GM18505 (cell line): ENCODE measurements at regions not wholly inside any gene's neighbourhood (a gene's known extent, or its start where the extent isn't known, plus 50 kb on each side); places are given as distances from the start of the nearest gene placed in this dataset.

Experiments used
- ATAC-seq: cut with Tn5 transposase; IDR thresholded peaks from one replicate; pipeline ENCODE4 v1.9.1; 2021; ENCODE audit not compliant: unreplicated experiment
- POLR2A ChIP-seq: IDR thresholded peaks from 4 replicates; pipeline ENCODE4 v1.6.1; 2011; ENCODE audit warnings: borderline replicate concordance; ENCODE audit not compliant: insufficient read depth, insufficient read length; ENCODE audit errors: extremely low read depth

DNA sequence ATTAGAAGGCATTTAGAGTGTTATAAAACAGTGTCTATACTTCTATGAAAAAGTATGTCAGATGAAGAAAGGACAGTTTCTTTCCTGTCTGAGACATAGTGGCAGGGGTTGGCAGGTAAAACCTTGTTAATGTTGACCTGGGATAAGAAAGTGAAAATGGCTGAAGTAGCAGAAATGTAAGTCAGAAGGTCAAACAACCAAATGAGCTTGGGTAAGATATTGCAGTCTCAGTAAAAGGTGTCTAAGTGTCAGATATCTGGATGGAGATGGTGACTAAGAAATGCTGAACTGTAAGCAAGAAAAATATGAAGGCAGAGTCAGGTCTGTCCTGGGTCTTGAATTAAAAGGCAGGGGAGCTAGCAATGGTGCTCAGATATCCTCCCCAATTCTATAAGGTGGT, 400.3 kb downstream of the CD109 start:
- ATAC-seq, result no peak
- no peak for TF ChIP-seq POLR2A

GRCh38 chr6:74093361-74093760, 397.4 kb downstream of the CD109 start:
- no peak for TF ChIP-seq POLR2A
- no peak for ATAC-seq

DNA sequence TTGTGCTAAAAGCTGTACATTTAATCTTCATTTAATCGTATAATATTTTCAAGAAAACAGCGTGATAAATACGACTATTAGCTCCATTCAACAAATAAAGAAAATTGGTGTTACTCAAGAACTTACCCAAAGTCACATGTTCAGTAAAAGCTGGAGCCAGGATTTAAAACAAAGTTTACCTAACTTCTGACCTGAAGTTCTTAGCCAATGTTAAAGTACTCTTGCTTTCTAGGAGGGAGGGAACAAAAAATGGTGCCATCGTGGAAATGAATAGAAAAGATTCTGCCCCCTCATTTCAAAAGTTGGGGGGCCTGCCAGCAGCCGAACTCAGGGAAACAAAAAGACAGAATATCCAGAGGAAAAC, 395.8 kb downstream of the CD109 start:
- TF ChIP-seq POLR2A, result no peak
- ATAC-seq, result no peak

DNA sequence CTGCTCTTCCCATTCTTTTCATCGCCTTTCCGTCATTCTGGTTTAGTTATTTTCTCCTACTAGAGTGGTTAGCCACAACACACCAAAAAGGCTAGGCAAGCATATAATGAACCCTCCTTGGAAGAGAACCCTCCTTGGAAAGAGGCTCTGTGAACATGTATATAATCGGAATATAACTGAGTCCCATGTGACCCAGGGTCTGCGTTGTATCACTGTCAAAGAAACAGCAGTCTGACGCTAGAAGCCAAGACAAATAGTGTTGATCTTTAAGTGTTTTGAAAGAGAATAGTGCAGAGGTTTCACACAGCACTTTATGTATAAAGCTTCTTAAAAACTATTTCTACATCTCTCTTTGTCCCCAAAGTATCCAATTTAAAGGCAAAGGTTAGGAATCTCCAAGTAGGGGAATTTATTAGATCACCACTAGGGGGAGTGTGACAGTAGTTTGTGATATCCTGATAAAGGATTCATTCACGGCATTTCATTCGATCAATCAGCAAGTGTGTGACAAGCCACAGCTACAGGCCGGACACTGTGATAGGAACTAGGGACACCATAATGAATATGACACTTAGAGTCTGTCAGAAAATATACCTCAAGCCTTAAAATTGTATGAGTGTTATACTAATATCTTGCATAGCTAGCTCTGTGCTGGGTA, 395.3 kb downstream of the CD109 start:
- ATAC-seq, result peak; percentile 61
- TF ChIP-seq POLR2A, result no peak

DNA sequence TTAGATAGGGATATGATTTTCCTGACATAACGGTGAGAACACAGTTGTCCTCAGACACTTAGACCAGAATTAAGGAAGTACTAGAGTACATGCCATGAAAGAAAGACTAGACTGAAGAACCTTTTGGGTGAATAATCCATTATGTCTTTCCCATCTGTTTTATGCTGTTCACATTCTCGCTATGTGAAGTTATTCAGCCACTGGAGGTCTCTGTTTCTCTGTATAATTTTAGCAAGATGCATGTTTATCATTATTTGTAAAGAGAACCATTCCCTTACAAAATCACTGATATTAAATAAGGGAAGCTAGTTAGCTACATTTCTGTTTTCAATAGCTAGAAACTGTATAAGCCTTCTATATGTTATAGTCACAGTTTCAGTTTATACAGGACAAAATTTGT, 391.9 kb downstream of the CD109 start:
- no peak for ATAC-seq
- TF ChIP-seq POLR2A, result no peak

- ATAC-seq, result no peak
These were observed 379.9 kb downstream of the CD109 start for GRCh38 chr6:74075896-74076295.

GRCh38 chr6:74075323-74075722, 379.3 kb downstream of the CD109 start:
- no peak for ATAC-seq
- TF ChIP-seq POLR2A, result no peak

More at GRCh38 chr6:74075896-74076295, 379.9 kb downstream of the CD109 start:
- no peak for TF ChIP-seq POLR2A

- no peak for ATAC-seq
- TF ChIP-seq POLR2A, result no peak
These were observed 378.6 kb downstream of the CD109 start for GRCh38 chr6:74074645-74075044.

GRCh38 chr6:74073999-74074398, 378.0 kb downstream of the CD109 start:
- ATAC-seq, result no peak
- no peak for TF ChIP-seq POLR2A

DNA sequence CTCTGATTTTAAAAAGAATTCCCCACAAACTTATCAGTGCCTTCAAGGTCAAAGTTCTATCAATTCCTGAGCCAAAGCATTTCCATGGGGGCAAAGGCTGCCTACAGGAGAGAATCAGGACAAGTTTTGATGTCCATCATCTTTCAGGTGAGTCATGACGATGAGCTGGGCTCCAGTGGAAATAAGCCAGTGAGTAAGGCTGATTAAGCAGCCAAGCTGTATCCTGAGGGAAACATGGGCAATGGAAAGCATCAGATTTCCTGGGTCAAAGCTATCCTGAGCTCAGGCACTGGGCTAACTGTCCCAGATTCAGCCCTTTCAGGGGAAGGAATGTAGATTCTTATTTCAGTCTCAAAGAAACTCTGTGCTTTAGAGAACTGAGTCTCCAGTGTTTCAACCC, 377.4 kb downstream of the CD109 start:
- ATAC-seq, result no peak
- TF ChIP-seq POLR2A, result no peak

DNA sequence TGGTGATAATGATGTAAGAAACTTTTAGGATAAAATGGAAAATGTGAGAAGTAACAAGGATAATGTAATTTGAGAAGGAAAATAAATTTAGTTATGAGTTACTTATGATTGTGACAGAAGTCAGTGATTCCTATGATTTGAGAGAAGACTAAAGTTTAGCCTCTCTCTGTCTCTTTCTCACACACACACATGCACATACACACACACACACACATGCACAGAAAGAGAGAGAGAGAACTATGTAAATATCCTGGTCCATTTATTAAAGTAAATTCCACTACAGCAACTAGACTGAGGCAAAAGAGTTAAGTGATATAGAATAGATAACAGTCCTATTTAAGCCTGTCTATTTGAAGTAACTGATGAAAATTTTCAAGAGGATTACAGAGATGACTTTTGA, 375.2 kb downstream of the CD109 start:
- no peak for TF ChIP-seq POLR2A
- ATAC-seq, result no peak

- ATAC-seq, result no peak
- TF ChIP-seq POLR2A, result no peak
These were observed 374.7 kb downstream of the CD109 start for GRCh38 chr6:74070711-74071110.

- TF ChIP-seq POLR2A, result no peak
- no peak for ATAC-seq
These were observed 374.1 kb downstream of the CD109 start for GRCh38 chr6:74070091-74070490.

DNA sequence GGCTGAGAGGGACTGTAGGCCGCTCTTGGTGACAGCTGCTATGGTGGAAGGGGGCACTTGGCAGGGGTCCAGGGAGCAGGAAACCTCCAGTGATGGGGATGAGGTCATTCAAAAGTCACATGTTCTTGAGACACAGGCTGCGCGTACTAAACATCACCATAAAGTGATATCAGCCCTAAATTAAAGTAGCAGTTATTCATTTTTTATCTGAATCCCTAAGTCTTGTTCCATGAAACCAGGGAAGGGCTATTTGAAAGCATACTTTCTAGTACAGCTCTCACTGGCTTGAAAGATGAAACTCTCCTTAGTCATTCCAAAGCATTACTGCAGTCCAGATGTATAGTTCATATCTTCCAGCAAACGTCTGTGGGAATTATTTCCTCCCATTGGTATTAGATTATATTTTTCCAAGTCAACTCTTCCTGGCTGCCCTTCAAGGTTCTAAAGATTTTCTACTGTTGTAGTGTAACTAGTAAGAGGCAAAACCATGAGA, 373.1 kb downstream of the CD109 start:
- no peak for TF ChIP-seq POLR2A
- ATAC-seq, result no peak

DNA sequence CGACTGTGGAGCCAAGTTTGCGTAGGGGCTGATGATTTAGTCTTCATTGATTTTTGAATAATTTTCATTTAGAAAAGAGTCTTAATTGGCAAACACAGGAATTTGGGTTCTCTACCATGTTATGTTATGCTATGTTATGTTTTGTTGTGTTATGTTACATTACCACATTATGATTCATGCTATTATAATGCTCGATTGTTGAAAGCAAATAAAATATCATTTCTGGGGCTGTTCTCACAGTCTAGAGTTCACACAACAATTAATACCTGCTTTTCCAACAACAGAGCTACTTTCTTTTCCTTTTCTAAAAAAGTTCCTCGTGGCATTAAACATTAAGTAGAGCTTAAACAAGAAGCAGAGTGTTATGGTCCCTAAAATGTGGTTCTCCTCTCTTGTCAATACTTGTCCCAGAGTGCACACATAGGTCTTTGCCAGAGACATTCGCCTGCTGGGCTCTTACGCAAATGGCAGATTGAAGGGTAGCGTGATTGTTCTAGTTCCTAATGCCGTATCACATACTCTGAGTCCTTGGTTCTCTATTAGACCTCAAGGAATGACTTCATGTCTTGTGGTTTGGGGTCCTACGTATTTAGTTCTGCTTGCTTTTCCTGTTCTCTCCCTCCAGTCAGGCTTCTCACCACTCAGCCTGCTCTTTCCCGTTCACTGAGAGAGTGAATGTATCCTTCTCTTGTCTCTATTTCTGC, 370.3 kb downstream of the CD109 start:
- no peak for TF ChIP-seq POLR2A
- ATAC-seq, result no peak

DNA sequence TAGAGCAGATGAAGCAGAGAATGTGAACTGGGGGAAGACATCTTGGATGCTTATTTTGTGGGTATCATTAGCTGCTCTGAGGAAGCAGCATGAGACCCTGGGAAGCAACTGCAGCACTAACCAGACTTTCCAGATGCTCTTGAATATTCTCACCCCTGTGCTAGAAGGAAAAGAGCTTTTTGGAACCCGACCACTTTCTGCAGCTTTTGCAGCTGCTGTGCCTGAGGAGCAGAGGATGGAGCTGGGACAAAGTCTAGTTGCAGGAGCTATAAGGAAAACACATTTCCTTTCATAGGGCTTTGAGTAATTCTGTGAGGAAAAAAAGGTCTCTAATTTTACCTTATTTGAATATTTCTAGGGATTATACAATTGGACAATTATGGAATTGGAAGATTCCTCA, 369.7 kb downstream of the CD109 start:
- no peak for TF ChIP-seq POLR2A
- no peak for ATAC-seq
